MM.1S (cell line): ENCODE measurements at regions not wholly inside any gene's neighbourhood (a gene's known extent, or its start where the extent isn't known, plus 50 kb on each side); places are given as distances from the start of the nearest gene placed in this dataset.
"Not testable (repeated sequence)": the region's sequence is repeated elsewhere in the genome, so short reads cannot be mapped to it uniquely, and the experiment has no call there.

Experiments used
- EZH2phosphoT487 ChIP-seq: fragments of 300-600 bp; sonication (generic); IDR thresholded peaks from 2 replicates; pipeline ENCODE4 v1.6.1; 2018; ENCODE audit warnings: antibody characterized with exemption, low read length
- TF ChIP-seq, protein P1 (sequence below): fragments of 300-600 bp; sonication (generic); IDR thresholded peaks from 2 replicates; pipeline ENCODE4 v1.5.1; 2016; ENCODE audit warnings: antibody characterized with exemption, low read length, mixed read lengths

GRCh38 chr4:49235413-49236160 lies 249.5 kb downstream of the CWH43 start:
- TF ChIP-seq, protein P1, sequence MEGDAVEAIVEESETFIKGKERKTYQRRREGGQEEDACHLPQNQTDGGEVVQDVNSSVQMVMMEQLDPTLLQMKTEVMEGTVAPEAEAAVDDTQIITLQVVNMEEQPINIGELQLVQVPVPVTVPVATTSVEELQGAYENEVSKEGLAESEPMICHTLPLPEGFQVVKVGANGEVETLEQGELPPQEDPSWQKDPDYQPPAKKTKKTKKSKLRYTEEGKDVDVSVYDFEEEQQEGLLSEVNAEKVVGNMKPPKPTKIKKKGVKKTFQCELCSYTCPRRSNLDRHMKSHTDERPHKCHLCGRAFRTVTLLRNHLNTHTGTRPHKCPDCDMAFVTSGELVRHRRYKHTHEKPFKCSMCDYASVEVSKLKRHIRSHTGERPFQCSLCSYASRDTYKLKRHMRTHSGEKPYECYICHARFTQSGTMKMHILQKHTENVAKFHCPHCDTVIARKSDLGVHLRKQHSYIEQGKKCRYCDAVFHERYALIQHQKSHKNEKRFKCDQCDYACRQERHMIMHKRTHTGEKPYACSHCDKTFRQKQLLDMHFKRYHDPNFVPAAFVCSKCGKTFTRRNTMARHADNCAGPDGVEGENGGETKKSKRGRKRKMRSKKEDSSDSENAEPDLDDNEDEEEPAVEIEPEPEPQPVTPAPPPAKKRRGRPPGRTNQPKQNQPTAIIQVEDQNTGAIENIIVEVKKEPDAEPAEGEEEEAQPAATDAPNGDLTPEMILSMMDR: not testable (repeated sequence)
- not testable (repeated sequence) for TF ChIP-seq EZH2phosphoT487
